GM10248 (cell line): ENCODE measurements at regions not wholly inside any gene's neighbourhood (a gene's known extent, or its start where the extent isn't known, plus 50 kb on each side); places are given as distances from the start of the nearest gene placed in this dataset.

Source experiments
- CTCF ChIA-PET: fragments of 300-600 bp; sonication (Branson Sonifier 250); formaldehyde crosslinking; extraction: SDS; loops from one replicate; lab custom pipeline; 2021; ENCODE audit warnings: antibody characterized with exemption; lab: Yijun Ruan, JAX
- POLR2A ChIA-PET: fragments of 350-650 bp; sonication (Branson Sonifier 250); formaldehyde crosslinking; extraction: SDS; loops from one replicate; lab custom pipeline; 2020; ENCODE audit warnings: antibody characterized with exemption; lab: Yijun Ruan, JAX
- DNase-seq: peaks from one replicate; pipeline ENCODE4 v3.0.0; 2012; ENCODE audit errors: extremely low spot score
- TF ChIP-seq, protein P1 (sequence below): IDR thresholded peaks from 2 replicates; pipeline ENCODE4 v1.5.1; 2012; ENCODE audit warnings: mild to moderate bottlenecking, low read depth; ENCODE audit errors: extremely low read depth, missing control alignments, control extremely low read depth

DNA sequence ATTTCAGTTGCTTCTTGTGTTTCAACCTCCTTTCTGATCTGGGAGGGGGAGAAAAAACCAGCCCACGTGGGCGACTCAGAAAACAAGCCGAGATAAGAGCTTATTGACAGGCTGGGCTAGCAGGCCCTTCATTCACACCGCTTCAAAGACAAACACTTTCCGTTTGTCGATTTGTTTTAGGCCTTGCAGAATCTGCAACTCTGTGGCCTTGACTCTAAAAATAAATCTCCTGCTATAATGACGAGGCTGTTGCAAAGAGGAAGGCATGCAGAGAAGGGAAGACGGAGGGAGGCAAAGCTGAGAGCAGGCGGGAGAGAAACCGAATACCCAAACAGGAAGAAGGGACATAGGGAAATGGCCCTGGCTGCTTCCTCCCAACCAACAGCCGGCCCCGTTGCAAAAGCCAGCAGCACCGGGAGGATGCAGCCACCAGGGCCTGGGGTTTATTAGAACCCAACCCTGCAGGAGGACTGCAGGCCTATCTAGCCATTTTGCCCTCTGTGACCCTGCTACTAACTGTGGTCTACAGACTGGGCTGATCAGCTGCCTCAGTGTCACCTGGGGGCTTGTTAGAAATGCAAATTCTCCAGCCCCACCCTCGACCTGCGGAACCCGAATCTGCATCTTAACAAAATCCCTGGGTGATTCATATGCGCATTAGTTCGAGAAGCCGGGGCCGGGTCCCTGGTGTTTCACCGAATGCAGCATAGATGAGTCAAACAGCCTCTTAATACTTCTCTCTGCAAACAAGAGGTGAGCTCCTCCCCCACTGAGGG lies 325.5 kb downstream of the BCOR start:
- TF ChIP-seq, protein P1, sequence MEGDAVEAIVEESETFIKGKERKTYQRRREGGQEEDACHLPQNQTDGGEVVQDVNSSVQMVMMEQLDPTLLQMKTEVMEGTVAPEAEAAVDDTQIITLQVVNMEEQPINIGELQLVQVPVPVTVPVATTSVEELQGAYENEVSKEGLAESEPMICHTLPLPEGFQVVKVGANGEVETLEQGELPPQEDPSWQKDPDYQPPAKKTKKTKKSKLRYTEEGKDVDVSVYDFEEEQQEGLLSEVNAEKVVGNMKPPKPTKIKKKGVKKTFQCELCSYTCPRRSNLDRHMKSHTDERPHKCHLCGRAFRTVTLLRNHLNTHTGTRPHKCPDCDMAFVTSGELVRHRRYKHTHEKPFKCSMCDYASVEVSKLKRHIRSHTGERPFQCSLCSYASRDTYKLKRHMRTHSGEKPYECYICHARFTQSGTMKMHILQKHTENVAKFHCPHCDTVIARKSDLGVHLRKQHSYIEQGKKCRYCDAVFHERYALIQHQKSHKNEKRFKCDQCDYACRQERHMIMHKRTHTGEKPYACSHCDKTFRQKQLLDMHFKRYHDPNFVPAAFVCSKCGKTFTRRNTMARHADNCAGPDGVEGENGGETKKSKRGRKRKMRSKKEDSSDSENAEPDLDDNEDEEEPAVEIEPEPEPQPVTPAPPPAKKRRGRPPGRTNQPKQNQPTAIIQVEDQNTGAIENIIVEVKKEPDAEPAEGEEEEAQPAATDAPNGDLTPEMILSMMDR = no peak
- ChIA-PET POLR2A (no interaction called here), CTCF (no interaction called here)
- no peak for DNase-seq

DNA sequence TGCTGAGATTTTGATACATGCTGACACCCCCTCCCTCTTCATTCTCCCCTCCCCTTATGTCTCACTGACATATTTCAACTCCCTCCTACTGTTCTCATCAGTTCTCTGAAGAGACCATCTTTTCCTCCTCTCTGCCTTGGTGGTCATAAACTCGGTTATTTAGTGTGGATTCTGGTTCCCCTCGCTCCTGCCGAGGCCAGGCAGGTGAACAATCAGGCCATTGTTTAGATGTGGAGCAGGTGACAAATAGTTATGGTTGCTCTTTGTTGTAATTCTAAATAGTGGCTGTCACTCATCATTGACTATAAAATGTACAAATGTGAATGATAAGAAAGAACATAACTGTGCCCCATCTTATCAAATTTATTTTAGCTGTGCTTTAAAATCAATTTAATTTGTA lies 324.6 kb downstream of the BCOR start:
- CTCF ChIA-PET = no interaction called here
- DNase-seq = no peak
- TF ChIP-seq, protein P1 = no peak
- POLR2A ChIA-PET = no interaction called here

DNA sequence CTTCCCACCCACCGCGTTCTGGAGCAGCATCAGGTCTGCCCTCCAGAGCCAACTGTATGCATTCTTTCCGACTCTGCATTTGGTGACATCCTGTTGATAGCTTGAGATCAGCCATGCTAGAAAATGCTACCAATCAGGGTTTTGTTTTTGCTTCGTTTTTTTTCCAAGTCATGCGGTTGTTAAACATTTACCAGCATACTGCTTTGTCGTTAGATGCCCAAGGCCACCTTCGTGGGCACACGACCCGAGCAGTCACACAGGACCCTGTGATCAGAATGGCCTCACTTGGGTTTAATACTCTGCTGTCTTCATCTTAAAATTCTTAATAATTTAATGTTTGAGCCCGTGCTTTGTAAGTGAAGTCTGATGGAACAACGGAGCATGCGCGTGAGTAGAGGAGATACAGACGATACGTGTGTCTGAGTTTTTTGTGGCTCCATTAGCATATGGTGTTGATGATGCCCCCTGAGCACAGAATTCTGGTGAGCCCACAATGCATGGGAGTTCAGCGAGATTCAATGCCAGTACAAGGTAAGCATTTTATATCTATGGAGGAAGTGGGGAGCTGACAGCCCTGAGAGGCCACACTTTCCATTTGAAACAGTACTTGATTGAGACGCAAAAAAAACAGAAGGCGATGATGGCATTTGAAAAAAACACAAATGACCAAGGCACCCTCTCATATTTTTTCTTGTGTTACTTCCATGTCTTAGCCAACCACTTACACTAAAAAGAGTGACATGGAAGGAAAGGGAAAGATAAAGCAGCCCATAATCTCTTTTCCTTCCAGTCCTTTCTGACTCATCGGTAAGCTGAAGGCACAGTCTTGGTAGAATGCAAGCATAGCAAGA lies 323.6 kb downstream of the BCOR start:
- no peak for DNase-seq
- ChIA-PET CTCF (no interaction called here), POLR2A (no interaction called here)
- TF ChIP-seq, protein P1 = no peak

DNA sequence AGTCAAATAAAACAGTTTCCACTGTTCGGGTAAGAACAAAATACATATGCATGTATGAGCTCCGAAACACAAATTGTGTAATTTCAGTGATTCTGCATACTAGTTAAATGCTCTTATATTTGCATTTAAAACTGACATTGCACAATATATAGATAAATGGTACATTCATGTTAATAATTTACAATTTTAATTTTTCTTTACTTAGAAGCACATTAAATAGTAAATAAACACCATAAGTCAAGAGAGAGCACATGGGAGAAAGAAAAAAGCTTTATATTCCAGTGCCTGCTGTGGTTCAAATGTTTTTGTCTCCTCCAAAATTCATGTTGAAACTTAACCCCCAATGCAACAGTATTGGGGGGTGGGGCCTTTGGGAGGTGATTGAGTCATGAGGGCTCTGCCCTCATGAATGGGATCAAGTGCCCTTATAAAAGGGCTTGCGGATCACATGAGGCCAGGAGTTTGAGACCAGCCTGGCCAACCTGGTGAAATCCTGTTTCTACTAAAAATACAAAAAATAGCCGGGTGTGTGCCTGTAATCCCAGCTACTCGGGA lies 322.9 kb downstream of the BCOR start:
- POLR2A ChIA-PET = no interaction called here
- DNase-seq = no peak
- CTCF ChIA-PET = no interaction called here
- TF ChIP-seq, protein P1 = no peak

DNA sequence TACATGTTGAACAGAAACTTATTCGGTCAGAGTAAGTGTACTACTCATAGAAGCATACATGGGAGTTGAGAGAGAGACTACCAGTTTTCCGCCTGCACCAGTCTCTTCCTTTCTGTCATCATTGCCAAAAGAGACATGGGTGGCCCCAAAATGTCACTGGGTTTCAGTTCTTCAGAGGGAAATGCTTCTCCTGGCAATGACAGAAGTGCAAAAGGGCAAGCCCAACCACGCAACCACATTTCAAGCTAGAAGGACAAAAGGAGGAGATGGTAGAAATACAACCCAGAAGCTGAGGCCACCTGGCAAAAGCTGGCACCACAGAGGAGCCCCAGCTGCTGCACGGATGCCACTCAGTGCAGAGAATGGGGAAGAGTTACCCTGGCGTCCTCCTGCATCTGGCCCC lies 320.1 kb downstream of the BCOR start:
- ChIA-PET POLR2A (no interaction called here), CTCF (no interaction called here)
- no peak for DNase-seq
- TF ChIP-seq, protein P1 = no peak

DNA sequence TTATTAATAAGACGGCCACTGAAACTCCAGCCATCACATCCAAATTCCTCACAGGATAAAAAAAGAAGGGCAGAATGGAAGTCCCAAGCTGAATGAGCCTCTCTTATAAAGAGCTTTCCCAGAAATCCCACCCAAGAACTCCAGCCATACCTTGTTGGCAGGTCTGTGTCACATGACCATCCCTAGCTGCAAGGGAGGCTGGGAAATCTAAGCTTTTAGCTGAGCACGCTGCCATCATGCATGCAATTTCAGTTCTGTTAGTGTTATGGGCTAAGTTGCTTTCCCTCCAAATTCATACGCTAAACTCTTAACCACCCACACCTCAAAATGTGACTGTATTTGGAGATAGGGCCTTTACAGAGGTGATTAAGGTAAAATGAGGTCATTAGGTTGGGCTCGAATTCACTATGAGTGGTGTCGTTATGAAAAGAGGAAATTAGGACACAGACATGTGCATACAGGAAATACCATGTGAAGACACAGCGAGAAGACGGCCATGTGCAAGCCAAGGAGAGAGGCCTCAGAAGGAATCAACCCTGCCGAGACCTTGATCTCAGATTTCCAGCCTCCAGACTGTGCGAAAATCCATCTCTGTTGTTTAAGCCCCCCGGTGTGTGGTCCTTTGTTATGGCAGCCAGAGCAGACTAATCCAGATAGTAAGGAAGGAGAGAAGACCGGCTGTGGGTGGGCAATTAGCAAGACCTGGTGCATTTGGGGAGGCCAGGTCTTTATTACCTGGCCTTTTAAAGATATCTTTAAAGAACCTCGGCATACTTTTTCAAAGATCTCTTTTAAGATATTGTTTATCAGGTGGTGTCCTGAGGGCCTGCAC lies 317.6 kb downstream of the BCOR start:
- TF ChIP-seq, protein P1 = no peak
- no peak for DNase-seq
- POLR2A ChIA-PET = no interaction called here
- CTCF ChIA-PET = no interaction called here
